Neural cell (in vitro differentiated cells): ENCODE measurements at regions not wholly inside any gene's neighbourhood (a gene's known extent, or its start where the extent isn't known, plus 50 kb on each side); places are given as distances from the start of the nearest gene placed in this dataset.

ENCODE experiments used
- H2AFZ ChIP-seq: fragments of 200-600, 300-800 bp; sonication (generic), shearing (Covaris generic); 2 replicates; pipeline ENCODE4 v1.6.0; 2014; ENCODE audit warnings: low read depth, mild to moderate bottlenecking, antibody characterized with exemption, low read length, moderate library complexity
- H3F3A ChIP-seq: fragments of 200-600 bp; shearing (Covaris generic); 2 replicates; pipeline ENCODE4 v1.6.1; 2016; ENCODE audit warnings: mild to moderate bottlenecking, moderate library complexity, mixed read lengths, antibody characterized with exemption, low read length; ENCODE audit not compliant: insufficient read depth, poor library complexity, severe bottlenecking
- H3K27ac ChIP-seq: fragments of 200-600, 300-800 bp; sonication (generic), shearing (Covaris generic); 2 replicates; pipeline ENCODE4 v1.5.1; 2014; ENCODE audit warnings: mild to moderate bottlenecking, low read length, moderate library complexity
- H3K27me3 ChIP-seq: fragments of 300-800, 200-600 bp; sonication (generic), shearing (Covaris generic); 2 replicates; pipeline ENCODE4 v1.6.0; 2014; ENCODE audit warnings: mild to moderate bottlenecking, low read depth, low read length, moderate library complexity; ENCODE audit not compliant: insufficient read depth
- H3K36me3 ChIP-seq: fragments of 300-800, 200-600 bp; sonication (generic), shearing (Covaris generic); 2 replicates; pipeline ENCODE4 v1.5.1; 2014; ENCODE audit warnings: mild to moderate bottlenecking, antibody characterized with exemption, low read length, moderate library complexity; ENCODE audit not compliant: insufficient read depth
- H3K4me2 ChIP-seq: fragments of 300-800, 200-600 bp; sonication (generic), shearing (Covaris generic); 2 replicates; pipeline ENCODE4 v1.6.0; 2014; ENCODE audit warnings: mild to moderate bottlenecking, low read length
- H3K4me3 ChIP-seq: fragments of 300-800, 200-600 bp; sonication (generic), shearing (Covaris generic); 2 replicates; pipeline ENCODE4 v1.5.1; 2014; ENCODE audit warnings: mild to moderate bottlenecking, low read length, moderate library complexity
- H3K79me2 ChIP-seq: fragments of 200-600 bp; shearing (Covaris generic); replicated peaks from 2 replicates; pipeline ENCODE4 v1.6.0; 2014; ENCODE audit warnings: mild to moderate bottlenecking, low read length, moderate library complexity; ENCODE audit not compliant: insufficient read depth
- H3K9ac ChIP-seq: fragments of 300-800, 200-600 bp; sonication (generic), shearing (Covaris generic); 2 replicates; pipeline ENCODE4 v1.6.1; 2016; ENCODE audit warnings: mild to moderate bottlenecking, low read length, mixed read lengths
- H3K9me2 ChIP-seq: fragments of 200-600 bp; shearing (Covaris generic); 2 replicates; pipeline ENCODE4 v1.6.1; 2016; ENCODE audit warnings: mild to moderate bottlenecking, low read length, mixed read lengths; ENCODE audit not compliant: insufficient read depth
- H3K9me3 ChIP-seq: fragments of 200-600, 300-800 bp; sonication (generic), shearing (Covaris generic); 2 replicates; pipeline ENCODE4 v1.6.1; 2016; ENCODE audit warnings: mild to moderate bottlenecking, mixed run types, low read length, moderate library complexity, mixed read lengths
- H4K20me1 ChIP-seq: fragments of 200-600 bp; shearing (Covaris generic); 2 replicates; pipeline ENCODE4 v1.6.1; 2016; ENCODE audit warnings: mild to moderate bottlenecking, mixed run types; ENCODE audit not compliant: insufficient read depth
- CTCF ChIP-seq: fragments of 450-650 bp; IDR thresholded peaks from 2 replicates; pipeline ENCODE4 v1.5.1; 2014; ENCODE audit warnings: antibody characterized with exemption, mild to moderate bottlenecking, moderate library complexity; ENCODE audit not compliant: poor library complexity, severe bottlenecking
- EP300 ChIP-seq: fragments of 450-650 bp; conservative IDR thresholded peaks from 2 replicates; pipeline ENCODE4 v1.6.1; 2014; ENCODE audit warnings: antibody characterized with exemption, mild to moderate bottlenecking, moderate library complexity; ENCODE audit not compliant: poor library complexity, severe bottlenecking
- EZH2 ChIP-seq: fragments of 200-600, 300-800 bp; shearing (Covaris generic), sonication (generic); IDR thresholded peaks from 2 replicates; pipeline ENCODE4 v1.6.1; 2014; ENCODE audit warnings: antibody characterized with exemption, low read length, borderline replicate concordance, mild to moderate bottlenecking; ENCODE audit not compliant: insufficient read depth, poor library complexity, severe bottlenecking
- MXI1 ChIP-seq: fragments of 450-650 bp; conservative IDR thresholded peaks from 2 replicates; pipeline ENCODE4 v1.6.1; 2014; ENCODE audit warnings: antibody characterized with exemption, mild to moderate bottlenecking; ENCODE audit not compliant: poor library complexity, severe bottlenecking
- POLR2AphosphoS5 ChIP-seq: IDR thresholded peaks from 2 replicates; pipeline ENCODE4 v1.6.1; 2012
- RAD21 ChIP-seq: fragments of 450-650 bp; conservative IDR thresholded peaks from 2 replicates; pipeline ENCODE4 v1.6.1; 2014; ENCODE audit warnings: antibody characterized with exemption, mild to moderate bottlenecking, moderate library complexity
- REST ChIP-seq: IDR thresholded peaks from 2 replicates; pipeline ENCODE4 v1.6.1; 2012; ENCODE audit warnings: borderline replicate concordance
- SMC3 ChIP-seq: fragments of 450-650 bp; conservative IDR thresholded peaks from 2 replicates; pipeline ENCODE4 v1.6.1; 2014; ENCODE audit warnings: antibody characterized with exemption, mild to moderate bottlenecking, moderate library complexity; ENCODE audit not compliant: poor library complexity
- TAF1 ChIP-seq: IDR thresholded peaks from 2 replicates; pipeline ENCODE4 v1.6.1; 2012; ENCODE audit warnings: low read depth

- TF ChIP-seq RAD21: no peak
- TF ChIP-seq SMC3: no peak
- no peak for TF ChIP-seq CTCF
- TF ChIP-seq EP300: no peak
- no peak for TF ChIP-seq EZH2
- no peak for TF ChIP-seq REST
- no peak for TF ChIP-seq POLR2AphosphoS5
- no peak for TF ChIP-seq MXI1
- TF ChIP-seq TAF1: no peak
- Histone ChIP-seq H2AFZ (no peak overlapping the region), H4K20me1 (no peaks in the 10 kb centered on the region), H3K4me3 (no peak overlapping the region), H3K79me2 (no peaks in the 10 kb centered on the region), H3F3A (no peaks in the 10 kb centered on the region), H3K36me3 (no peaks in the 10 kb centered on the region), H3K9ac (no peak overlapping the region), H3K4me2 (no peak overlapping the region), H3K9me3 (no peaks in the 10 kb centered on the region), H3K27me3 (no peaks in the 10 kb centered on the region), H3K27ac (no peak overlapping the region), H3K9me2 (no peaks in the 10 kb centered on the region)
Observed at GRCh38 chr6:158914923-158915322, 85.1 kb downstream of the RSPH3 start.

- Histone ChIP-seq H3F3A (no peaks in the 10 kb centered on the region), H3K9me2 (no peaks in the 10 kb centered on the region), H3K36me3 (no peaks in the 10 kb centered on the region), H3K4me3 (no peak overlapping the region), H3K27me3 (no peaks in the 10 kb centered on the region), H3K79me2 (no peaks in the 10 kb centered on the region), H4K20me1 (no peaks in the 10 kb centered on the region), H3K9ac (no peak overlapping the region), H3K27ac (no peak overlapping the region), H2AFZ (no peak overlapping the region), H3K9me3 (no peaks in the 10 kb centered on the region), H3K4me2 (no peak overlapping the region)
- no peak for TF ChIP-seq EP300
- no peak for TF ChIP-seq POLR2AphosphoS5
- TF ChIP-seq SMC3: no peak
- TF ChIP-seq EZH2: no peak
- TF ChIP-seq REST: no peak
- no peak for TF ChIP-seq CTCF
- TF ChIP-seq RAD21: no peak
- no peak for TF ChIP-seq MXI1
- TF ChIP-seq TAF1: no peak
Observed at GRCh38 chr6:158913580-158913979, 86.4 kb downstream of the RSPH3 start.
